Activated CD4-positive, alpha-beta T cell treated with anti-CD3 and anti-CD28 coated beads, Interleukin-2, Interleukin-4, amounts not matched to agents 100 ng/mL and 50 ng/mL, durations not matched to agents 16 hours and 8 hours (primary cell): ENCODE measurements at regions not wholly inside any gene's neighbourhood (a gene's known extent, or its start where the extent isn't known, plus 50 kb on each side); places are given as distances from the start of the nearest gene placed in this dataset.

ENCODE experiments used
- DNase-seq: peaks from one replicate; pipeline ENCODE4 v3.0.0-alpha.2; 2020; ENCODE audit warnings: low spot score

- no peak for DNase-seq
These were observed 50.6 kb upstream of the SMNDC1 start for GRCh38 chr10:110355141-110355831.

- DNase-seq = peak; percentile 58
These were observed 51.4 kb upstream of the SMNDC1 start for GRCh38 chr10:110355922-110356627.

DNA sequence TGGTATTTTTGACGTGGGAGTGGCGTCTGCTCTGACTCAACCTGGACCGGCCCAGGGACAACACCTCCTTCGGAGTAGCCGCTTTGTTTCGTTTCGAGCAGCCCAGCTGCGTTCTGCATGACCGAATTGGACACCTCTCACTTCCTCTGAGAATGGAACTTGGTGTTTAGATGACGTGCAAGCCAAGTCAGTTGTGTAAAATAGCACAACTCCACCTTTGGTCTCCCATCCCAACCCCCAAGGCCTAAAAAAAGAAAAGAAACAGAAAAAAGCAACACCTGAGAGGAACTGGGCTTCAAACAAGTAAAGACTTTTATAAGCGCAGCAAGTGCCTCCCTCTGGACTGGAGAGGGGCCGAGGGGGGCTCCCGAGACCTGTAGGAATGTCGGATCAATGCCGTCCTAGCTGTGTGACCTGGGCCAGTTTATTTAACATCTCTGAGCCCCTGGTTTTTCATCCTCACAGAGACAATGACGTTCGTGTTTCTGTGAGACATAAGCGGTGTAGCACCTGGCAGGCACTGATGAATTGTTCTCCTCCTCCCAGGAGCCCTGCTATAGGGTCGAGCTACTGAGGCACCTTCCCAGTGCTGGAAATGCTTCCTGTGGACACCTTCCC lies 52.0 kb upstream of the SMNDC1 start:
- peak; percentile 92 for DNase-seq

GRCh38 chr10:110357252-110357780 lies 52.6 kb upstream of the SMNDC1 start:
- DNase-seq = peak; percentile 75

DNA sequence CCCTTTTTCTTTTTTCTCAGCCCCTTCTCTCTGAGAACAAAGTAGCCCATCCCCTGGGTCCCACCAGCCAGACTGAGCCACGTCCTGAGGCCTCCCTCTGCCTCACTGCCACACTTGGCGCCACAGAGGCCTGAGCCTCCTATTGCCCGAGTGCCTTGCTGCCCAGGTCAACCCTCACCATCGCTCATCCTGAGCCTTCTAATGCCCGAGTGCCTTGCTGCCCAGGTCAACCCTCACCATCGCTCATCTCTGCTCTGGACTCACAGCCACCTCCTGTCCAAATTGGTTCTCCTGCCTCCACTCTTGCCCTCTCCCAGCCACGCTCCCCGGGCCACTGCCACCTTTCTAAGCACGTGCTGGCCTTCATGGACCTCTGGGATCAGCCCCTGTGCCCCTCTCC lies 53.2 kb upstream of the SMNDC1 start:
- no peak for DNase-seq

GRCh38 chr10:110358278-110358677 lies 53.6 kb upstream of the SMNDC1 start:
- no peak for DNase-seq

DNA sequence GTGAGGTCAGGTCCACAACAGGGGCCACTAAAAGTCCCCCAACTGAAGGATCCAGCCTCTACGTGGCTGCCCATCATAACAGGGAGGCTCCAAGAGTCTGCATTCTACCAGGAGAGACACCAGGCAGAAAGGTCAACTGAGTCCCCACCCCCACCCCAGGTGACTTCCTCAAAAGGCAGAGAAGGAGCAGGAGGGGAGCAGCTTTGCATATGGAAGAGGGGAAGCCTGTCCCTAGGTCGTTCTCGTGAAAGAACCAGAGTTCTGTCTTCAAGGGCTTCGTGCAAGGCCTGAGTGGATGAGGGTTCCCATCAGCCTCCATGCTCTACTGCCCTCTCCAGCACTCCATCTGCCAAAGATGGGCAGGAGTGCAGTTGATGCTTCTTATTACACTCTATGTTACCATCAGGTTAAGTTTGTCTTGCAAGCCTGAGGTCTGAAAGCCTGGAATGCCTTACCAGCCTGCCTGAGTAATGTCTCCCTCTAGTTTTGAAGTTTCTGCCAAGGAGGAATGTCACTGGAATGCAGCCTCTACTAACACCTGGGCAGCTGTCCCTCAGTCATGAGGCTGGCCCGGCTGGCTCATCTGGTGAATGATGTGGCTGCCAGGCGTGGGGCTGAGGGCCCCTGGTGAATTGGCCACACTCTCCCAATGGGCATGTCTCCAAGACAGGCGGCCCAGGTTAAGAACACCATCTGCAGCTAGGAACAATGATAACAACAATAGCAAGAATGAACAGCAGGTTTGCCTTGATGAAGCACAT lies 54.3 kb upstream of the SMNDC1 start:
- no peak for DNase-seq

GRCh38 chr10:110360857-110361474 lies 56.2 kb upstream of the SMNDC1 start:
- DNase-seq = no peak

- DNase-seq = peak; percentile 82
These were observed 57.2 kb upstream of the SMNDC1 start for GRCh38 chr10:110361800-110362456.

DNA sequence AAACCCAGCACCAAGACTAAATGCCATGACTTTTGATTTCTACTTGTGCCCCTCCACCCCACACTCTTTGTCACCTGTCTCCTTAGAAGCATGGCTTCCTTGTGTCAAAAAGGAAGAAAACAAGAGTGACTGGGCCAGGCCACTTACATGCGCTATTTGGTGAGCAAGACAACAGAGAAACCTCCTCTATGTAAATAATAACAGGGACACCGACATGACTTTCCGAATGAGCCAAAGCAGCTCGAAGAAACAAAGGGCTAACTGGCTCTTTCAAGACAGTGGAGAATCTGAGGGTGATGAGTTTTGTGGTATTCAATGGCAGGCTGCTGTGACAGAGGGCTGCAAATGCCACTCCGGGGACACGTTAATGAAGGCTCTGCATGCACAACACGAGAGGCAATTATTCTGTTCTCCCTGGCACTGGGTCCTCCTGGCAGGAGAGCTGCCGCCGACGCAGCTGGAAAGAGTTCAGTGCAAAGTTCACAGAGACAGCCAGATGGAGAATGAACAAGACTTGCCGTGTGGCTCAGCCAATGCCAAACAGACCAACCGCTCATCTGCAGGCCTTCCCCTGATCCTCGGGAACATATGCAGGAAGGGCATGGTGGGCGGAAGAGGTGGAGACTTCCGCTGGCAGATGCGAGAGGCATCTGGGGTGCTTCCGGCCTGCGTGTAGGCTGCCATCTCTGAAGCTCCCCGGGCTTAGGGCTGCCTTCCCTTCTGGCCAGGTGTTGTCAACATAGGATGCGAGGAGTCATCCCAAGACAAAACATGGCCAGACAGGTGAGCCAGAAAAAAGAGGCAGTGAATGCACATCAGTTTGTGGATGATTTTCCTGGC lies 59.1 kb upstream of the SMNDC1 start:
- peak; percentile 56 for DNase-seq

- DNase-seq = no peak
These were observed 59.8 kb upstream of the SMNDC1 start for GRCh38 chr10:110364531-110364937.

DNA sequence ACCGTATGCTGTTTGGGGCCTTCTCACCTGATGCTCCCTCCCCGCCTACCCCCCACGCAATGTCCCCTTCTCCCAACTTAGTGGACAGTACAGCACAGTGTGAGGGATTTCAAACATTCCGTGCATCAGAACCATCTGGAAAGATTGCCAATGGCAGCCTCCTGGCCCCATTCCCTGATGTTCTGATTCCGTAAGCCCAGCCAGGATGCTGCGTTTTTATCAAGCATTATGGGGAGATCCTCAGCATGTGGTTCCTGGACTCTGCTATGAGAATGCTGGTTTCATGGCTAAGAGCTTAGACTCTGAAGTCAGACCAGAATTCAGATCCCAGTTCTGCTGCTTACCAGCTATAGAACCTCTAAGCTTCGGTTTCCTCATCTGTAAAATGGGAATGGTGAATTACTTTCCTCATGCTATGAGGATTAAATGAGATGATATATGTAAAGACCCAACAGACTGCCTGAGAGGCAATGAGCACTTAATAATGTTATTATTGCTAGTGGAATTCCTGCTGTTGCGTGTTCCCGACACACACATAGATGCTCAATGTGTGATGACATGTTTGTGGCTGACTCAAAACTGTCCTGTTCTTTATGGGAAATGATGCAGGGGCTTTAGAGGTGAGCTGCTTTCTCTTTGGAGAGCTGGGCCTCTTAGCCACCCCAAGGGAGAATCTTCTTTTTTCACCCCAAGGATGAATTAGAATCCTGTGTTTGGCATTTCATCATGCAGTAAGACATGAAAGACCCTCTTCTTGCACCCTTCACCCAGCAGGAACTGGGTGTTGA lies 60.8 kb upstream of the SMNDC1 start:
- peak; percentile 57 for DNase-seq

DNA sequence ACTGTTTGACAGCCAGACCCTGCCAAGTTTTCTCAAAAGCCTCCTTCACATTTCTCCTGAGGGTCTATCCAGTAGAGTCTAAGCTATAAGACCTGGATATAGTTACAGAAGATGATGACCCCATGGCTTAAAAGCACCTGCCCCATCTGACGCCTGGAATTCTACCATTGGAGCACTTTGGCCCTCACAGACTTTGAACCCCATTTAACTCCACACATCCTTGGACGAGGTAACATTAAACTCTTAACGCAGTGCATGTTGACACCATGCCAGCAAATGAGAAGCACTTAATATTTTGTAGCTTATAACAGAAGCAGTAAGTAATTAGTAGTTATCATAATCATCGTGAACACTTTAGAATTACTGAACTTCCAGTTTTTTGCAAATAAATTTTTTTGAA lies 61.9 kb upstream of the SMNDC1 start:
- no peak for DNase-seq

GRCh38 chr10:110368002-110368401 lies 63.3 kb upstream of the SMNDC1 start:
- no peak for DNase-seq

GRCh38 chr10:110368556-110368955 lies 63.8 kb upstream of the SMNDC1 start:
- DNase-seq = no peak

- no peak for DNase-seq
These were observed 65.3 kb upstream of the SMNDC1 start for GRCh38 chr10:110370006-110370405.

DNA sequence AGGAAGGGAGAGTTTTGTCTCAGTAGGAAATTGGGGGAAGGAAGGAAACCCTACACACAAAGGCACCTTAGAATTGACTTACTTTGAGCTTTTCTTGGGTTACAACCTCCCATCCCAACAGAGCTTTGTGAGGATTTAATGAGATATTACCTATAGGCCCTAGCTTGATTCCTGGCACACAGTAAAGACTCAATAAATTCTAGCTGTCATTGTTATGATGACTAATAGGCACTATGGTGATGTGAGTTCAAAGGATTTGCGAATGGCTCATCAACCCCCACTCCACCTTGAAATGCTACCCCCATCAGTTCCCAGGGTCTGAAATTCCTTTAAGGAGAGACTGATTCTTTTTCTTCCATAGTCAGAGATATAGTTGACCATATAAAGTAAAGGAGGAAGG lies 67.9 kb upstream of the SMNDC1 start:
- no peak for DNase-seq

DNA sequence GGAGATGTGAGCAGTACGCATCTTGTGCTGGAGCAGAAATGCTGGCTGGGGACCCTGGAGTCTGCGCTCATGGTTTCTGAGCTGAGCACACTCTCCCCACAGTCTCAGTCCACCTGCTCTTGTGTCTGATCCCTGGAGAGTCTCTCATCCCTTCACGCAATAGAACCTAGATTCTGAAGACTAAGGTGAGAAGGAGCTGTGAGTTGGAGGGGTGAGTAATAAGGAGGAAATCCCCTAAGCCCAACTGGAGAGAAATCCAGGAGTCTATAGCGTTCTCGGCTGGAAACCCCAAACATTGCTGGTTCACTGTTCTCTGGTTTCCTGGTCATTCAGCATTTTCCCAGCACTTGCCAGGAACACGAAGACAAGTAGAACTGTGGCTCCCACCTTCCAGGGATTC lies 68.3 kb upstream of the SMNDC1 start:
- DNase-seq = no peak

DNA sequence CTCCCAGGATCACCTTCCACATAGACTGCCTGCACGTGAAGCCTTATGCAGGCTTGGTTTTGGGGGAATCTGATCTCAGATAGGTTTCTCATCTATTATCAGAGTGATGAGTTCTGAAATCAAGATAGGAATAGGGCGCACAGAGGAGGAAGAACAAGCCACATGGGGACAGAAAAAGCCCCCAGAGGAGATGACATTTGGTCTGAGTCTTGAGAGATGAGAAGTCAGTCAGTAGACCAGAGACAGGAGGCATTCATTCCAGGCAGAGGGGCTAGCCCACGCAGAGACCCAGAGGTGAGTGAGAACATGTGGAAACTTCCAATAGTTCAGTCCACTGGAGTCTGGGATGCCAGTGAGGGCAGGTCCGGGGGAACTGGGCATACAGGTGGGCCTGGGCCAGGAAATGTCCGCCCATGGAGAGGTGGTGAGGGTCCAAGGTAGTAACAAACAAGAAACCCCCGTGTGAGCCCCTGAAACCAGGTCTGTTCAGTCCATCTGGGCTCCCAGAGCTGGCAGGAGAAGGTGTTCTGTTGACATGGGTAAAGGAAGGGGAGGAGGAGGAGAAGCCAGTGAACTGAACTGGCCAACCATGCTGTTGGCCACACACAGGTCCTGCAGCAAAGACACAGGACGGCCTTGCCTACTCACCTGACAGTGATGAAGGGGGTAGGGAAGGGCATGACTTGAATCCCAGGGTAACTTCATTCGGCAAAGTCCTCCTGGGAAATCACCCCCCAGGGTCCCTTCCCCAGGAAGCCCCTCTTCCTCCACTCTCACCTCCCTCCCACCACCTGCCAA lies 69.3 kb upstream of the SMNDC1 start:
- DNase-seq = no peak
